Naive thymus-derived CD4-positive, alpha-beta T cell (primary cell): ENCODE measurements at regions not wholly inside any gene's neighbourhood (a gene's known extent, or its start where the extent isn't known, plus 50 kb on each side); places are given as distances from the start of the nearest gene placed in this dataset.
"Not testable (repeated sequence)": the region's sequence is repeated elsewhere in the genome, so short reads cannot be mapped to it uniquely, and the experiment has no call there.

ENCODE experiments used
- ATAC-seq: fragments of 150-1000 bp; cut with Tn5 transposase; 2 replicates; pipeline ENCODE4 v1.10.0; 2021; ENCODE audit warnings: mild to moderate bottlenecking, moderate library complexity
- CTCF ChIA-PET: fragments of 350-600 bp; sonication (Branson Sonifier 250); formaldehyde crosslinking; loops from one replicate; lab custom pipeline; 2021; ENCODE audit warnings: antibody characterized with exemption; lab: Charles Lee
- POLR2A ChIA-PET: fragments of 350-600 bp; sonication (Branson Sonifier 250); formaldehyde crosslinking; loops from one replicate; lab custom pipeline; 2021; ENCODE audit warnings: antibody characterized with exemption, inconsistent platforms; lab: Charles Lee
- DNase-seq, 9 donors: peaks; one replicate each; pipeline versions ENCODE4 v3.0.0 to v3.0.0-alpha.2; 2020 to 2022; ENCODE audit warnings: mixed read lengths in 1 of 9
- H3K27ac ChIP-seq: one replicate; pipeline ENCODE4 v1.7.0; 2013; ENCODE audit warnings: mild to moderate bottlenecking, low read depth, low read length, moderate library complexity
- H3K27me3 ChIP-seq, 2 donors: one replicate each; pipeline ENCODE4 v1.7.0; 2013; ENCODE audit warnings: low read length in 2 of 2, mild to moderate bottlenecking in 2 of 2, moderate library complexity in 2 of 2; ENCODE audit not compliant: control insufficient read depth in 2 of 2, insufficient read depth in 2 of 2
- H3K36me3 ChIP-seq, 3 experiments: 1 replicate in 2 of 3; 2 replicates in 1 of 3; pipeline ENCODE4 v1.7.0; 2013; ENCODE audit warnings: low read length in 3 of 3, mild to moderate bottlenecking in 3 of 3, moderate library complexity in 1 of 3; ENCODE audit not compliant: insufficient read depth in 3 of 3, control insufficient read depth in 2 of 3
- H3K4me1 ChIP-seq, 2 donors: one replicate each; pipeline ENCODE4 v1.7.0; 2013; ENCODE audit warnings: low read length in 2 of 2, mild to moderate bottlenecking in 2 of 2, moderate library complexity in 1 of 2; ENCODE audit not compliant: control insufficient read depth in 2 of 2, insufficient read depth in 2 of 2
- H3K4me3 ChIP-seq: 2 replicates; pipeline ENCODE4 v1.7.0; 2013; ENCODE audit warnings: mild to moderate bottlenecking, low read length
- H3K9me3 ChIP-seq, 3 experiments: 1 replicate in 2 of 3; 2 replicates in 1 of 3; pipeline ENCODE4 v1.7.0; 2013; ENCODE audit warnings: low read length in 3 of 3; ENCODE audit not compliant: control insufficient read depth in 2 of 3
- H3K27ac Mint-ChIP-seq, 9 donors: one replicate each; pipeline ENCODE4 v1.8.0; 2020 to 2022; ENCODE audit warnings: mixed read lengths in 9 of 9, mild to moderate bottlenecking in 8 of 9, moderate library complexity in 5 of 9, inconsistent platforms in 2 of 9
- H3K27me3 Mint-ChIP-seq, 5 donors: one replicate each; pipeline ENCODE4 v1.8.0; 2021 to 2022; ENCODE audit warnings: mixed read lengths in 5 of 5, mild to moderate bottlenecking in 1 of 5
- H3K36me3 Mint-ChIP-seq, 5 donors: one replicate each; pipeline ENCODE4 v1.8.0; 2020 to 2022; ENCODE audit warnings: mixed read lengths in 5 of 5, mild to moderate bottlenecking in 3 of 5, inconsistent platforms in 1 of 5
- H3K4me1 Mint-ChIP-seq, 7 donors: one replicate each; pipeline ENCODE4 v1.8.0; 2020 to 2022; ENCODE audit warnings: mixed read lengths in 7 of 7, mild to moderate bottlenecking in 3 of 7, inconsistent platforms in 1 of 7
- H3K4me3 Mint-ChIP-seq, 10 donors: one replicate each; pipeline ENCODE4 v1.8.0; 2020 to 2022; ENCODE audit warnings: mild to moderate bottlenecking in 10 of 10, mixed read lengths in 10 of 10, moderate library complexity in 6 of 10, inconsistent platforms in 2 of 10
- H3K9me3 Mint-ChIP-seq, 11 donors: one replicate each; pipeline ENCODE4 v1.8.0; 2020 to 2022; ENCODE audit warnings: mixed read lengths in 11 of 11, mild to moderate bottlenecking in 4 of 11, inconsistent platforms in 1 of 11, moderate library complexity in 1 of 11
- intact Hi-C, 2 donors: fragments of 100-400 bp; cut with micrococcal nuclease; formaldehyde crosslinking; loops; one replicate each; pipeline ENCODE4 v1.15.1; 2023

DNA sequence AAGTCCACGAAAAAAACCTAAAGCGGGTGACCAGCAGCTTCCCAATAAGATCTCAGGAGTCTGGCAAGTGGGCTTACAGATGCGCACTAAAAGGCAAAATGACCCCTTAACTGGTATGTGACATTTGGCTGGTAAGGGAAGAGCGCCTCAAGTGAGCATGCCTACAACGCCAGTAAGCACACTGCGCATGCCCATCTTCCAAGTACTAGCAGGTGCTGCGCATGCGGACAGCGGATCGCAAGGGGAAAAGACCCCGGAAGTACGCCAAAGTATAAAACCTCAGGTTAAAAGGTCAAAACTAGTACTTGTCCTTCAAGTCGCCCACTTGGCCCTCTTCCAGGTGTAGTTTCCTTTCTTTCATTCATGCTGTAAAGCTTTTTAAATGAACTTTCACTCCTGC is 518.5 kb upstream of the MDGA2 start:
- ATAC-seq (no peak), DNase-seq (no peak)
- no peaks in the 10 kb centered on the region for H3K9me3 ChIP-seq
- intact Hi-C loops = no loop called here
- no peaks in the 10 kb centered on the region for H3K27me3 ChIP-seq
- H3K4me3 ChIP-seq = no peak overlapping the region
- no peak overlapping the region for H3K4me3 Mint-ChIP-seq
- CTCF ChIA-PET = interaction anchor here (1.1 kb wide), 1 partner anchor 11 kb away, joined by 3 read pairs; no protein-coding TSS in a partner anchor
- no peaks in the 10 kb centered on the region for H3K4me1 Mint-ChIP-seq
- no peak overlapping the region for H3K27ac Mint-ChIP-seq
- H3K27ac ChIP-seq = no peak overlapping the region
- H3K36me3 ChIP-seq = no peaks in the 10 kb centered on the region
- POLR2A ChIA-PET = no interaction called here
- no peaks in the 10 kb centered on the region for H3K4me1 ChIP-seq
- no peaks in the 10 kb centered on the region for H3K27me3 Mint-ChIP-seq
- no peaks in the 10 kb centered on the region for H3K36me3 Mint-ChIP-seq
- peaks cover 0 to 4% (median 0%) of the 10 kb centered on the region in 11 donors for H3K9me3 Mint-ChIP-seq

DNA sequence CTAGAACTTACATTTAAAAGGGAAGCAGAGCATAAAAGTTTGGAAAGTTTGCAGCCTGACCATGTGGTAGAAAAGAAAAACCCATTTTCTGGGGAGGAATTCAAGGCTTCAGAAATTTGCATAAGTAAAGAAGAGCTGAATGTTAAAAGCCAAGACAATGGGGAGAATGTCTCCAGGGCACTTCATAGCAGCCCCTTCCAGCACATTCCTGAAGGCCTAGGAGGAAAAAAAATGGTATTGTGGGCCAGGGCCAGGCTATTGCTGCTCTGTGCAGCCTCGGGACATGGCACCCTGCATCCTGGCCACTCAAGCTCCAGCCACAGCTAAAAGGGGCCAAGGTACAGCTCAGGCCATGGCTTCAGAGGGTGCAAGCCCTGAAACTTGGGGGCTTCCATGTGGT is 474.2 kb upstream of the MDGA2 start:
- DNase-seq, H3K9me3 ChIP-seq, POLR2A ChIA-PET, H3K4me3 ChIP-seq, H3K36me3 Mint-ChIP-seq, ATAC-seq, H3K27ac Mint-ChIP-seq, H3K27me3 Mint-ChIP-seq, H3K27me3 ChIP-seq, CTCF ChIA-PET, H3K36me3 ChIP-seq, intact Hi-C loops, H3K4me1 Mint-ChIP-seq, H3K4me3 Mint-ChIP-seq, H3K4me1 ChIP-seq, H3K27ac ChIP-seq: not testable (repeated sequence)
- H3K9me3 Mint-ChIP-seq = peaks cover 0 to 18% (median 7%) of the 10 kb centered on the region in 11 donors

DNA sequence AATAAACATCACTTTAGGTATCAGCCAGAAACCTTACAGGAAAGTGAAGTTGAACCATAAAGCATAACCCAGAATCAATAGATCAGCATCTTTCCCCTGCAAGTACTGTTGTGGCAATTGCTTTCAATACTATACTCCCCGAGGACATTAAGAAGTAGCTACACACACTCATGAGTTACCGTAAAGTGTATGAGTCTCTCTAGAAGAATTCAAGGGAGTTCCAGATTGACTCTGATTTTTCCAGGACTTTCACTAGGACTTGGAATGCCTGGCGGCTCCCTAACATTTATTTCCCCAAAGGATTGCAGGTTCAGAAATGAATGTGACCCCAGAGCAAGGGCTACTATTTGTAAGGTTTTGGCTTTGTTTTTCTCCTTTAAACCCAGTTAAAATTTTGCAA is 465.4 kb upstream of the MDGA2 start:
- Histone ChIP-seq H3K27me3 (no peaks in the 10 kb centered on the region), H3K9me3 (peaks cover 0 to 2% (median 0%) of the 10 kb centered on the region in 3 experiments), H3K4me3 (no peak overlapping the region), H3K4me1 (no peaks in the 10 kb centered on the region), H3K36me3 (no peaks in the 10 kb centered on the region), H3K27ac (no peak overlapping the region)
- Mint-ChIP-seq H3K27me3 (no peaks in the 10 kb centered on the region), H3K27ac (no peak overlapping the region), H3K36me3 (no peaks in the 10 kb centered on the region), H3K9me3 (peaks cover 0 to 10% (median 0%) of the 10 kb centered on the region in 11 donors), H3K4me1 (no peaks in the 10 kb centered on the region), H3K4me3 (no peak overlapping the region)
- DNase-seq (no peak), ATAC-seq (no peak)
- POLR2A ChIA-PET = no interaction called here
- intact Hi-C loops = no loop called here
- CTCF ChIA-PET = no interaction called here

DNA sequence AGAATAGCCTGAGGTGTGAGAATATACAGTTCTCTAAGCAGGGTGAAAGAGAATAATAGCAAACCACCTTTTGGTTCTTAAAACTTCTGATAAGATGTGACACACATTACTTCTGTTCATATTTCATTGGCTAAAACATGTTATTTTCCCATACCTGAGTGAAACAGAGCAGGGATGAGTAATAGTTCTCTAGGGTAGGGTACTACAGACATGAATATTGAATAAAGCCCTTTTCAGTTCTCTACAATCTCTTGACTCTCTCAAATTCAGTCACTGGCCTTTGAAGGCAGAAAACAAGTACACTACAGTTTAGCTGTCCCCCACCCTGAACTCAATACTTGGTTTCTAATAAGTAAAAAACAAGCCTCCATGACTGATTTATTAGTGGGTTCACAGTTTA is 454.1 kb upstream of the MDGA2 start:
- Mint-ChIP-seq H3K4me1 (no peaks in the 10 kb centered on the region), H3K27me3 (no peaks in the 10 kb centered on the region), H3K4me3 (no peak overlapping the region), H3K27ac (no peak overlapping the region), H3K36me3 (no peaks in the 10 kb centered on the region), H3K9me3 (peaks cover 0 to 7% (median 0%) of the 10 kb centered on the region in 11 donors)
- Histone ChIP-seq H3K9me3 (no peaks in the 10 kb centered on the region), H3K27me3 (no peaks in the 10 kb centered on the region), H3K4me1 (no peaks in the 10 kb centered on the region), H3K27ac (no peak overlapping the region), H3K36me3 (no peaks in the 10 kb centered on the region), H3K4me3 (no peak overlapping the region)
- POLR2A ChIA-PET = no interaction called here
- CTCF ChIA-PET = no interaction called here
- intact Hi-C loops = no loop called here
- ATAC-seq (no peak), DNase-seq (no peak)

DNA sequence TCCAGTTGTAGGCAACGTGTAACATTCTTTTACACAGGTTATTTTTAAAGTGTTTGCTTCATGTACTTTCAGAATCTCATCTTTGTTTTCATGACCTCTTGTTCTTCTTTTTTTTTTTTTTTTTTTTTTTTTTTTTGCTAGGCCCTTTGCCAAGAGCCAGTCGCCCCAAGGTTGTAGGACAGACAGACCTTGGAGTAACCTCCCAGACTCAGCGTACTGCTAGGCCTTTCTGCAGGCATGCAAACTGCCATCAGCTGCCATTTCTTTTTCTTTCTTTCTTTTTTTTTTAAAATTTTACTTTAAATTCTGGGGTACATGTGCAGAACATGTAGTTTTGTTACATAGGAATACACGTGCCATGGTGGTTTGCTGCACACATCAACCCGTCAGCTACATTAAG is 452.3 kb upstream of the MDGA2 start:
- DNase-seq (no peak), ATAC-seq (no peak)
- H3K27ac Mint-ChIP-seq = no peak overlapping the region
- Histone ChIP-seq H3K27ac (no peak overlapping the region), H3K9me3 (no peaks in the 10 kb centered on the region), H3K4me1 (no peaks in the 10 kb centered on the region), H3K36me3 (no peaks in the 10 kb centered on the region), H3K27me3 (no peaks in the 10 kb centered on the region), H3K4me3 (no peak overlapping the region)
- intact Hi-C loops = no loop called here
- POLR2A ChIA-PET = no interaction called here
- H3K4me1 Mint-ChIP-seq = no peaks in the 10 kb centered on the region
- no peaks in the 10 kb centered on the region for H3K27me3 Mint-ChIP-seq
- H3K36me3 Mint-ChIP-seq = no peaks in the 10 kb centered on the region
- H3K9me3 Mint-ChIP-seq = peaks cover 0 to 4% (median 0%) of the 10 kb centered on the region in 11 donors
- H3K4me3 Mint-ChIP-seq = no peak overlapping the region
- CTCF ChIA-PET = interaction anchor here (0.5 kb wide), 1 partner anchor 91 kb away, joined by 3 read pairs; no protein-coding TSS in a partner anchor

DNA sequence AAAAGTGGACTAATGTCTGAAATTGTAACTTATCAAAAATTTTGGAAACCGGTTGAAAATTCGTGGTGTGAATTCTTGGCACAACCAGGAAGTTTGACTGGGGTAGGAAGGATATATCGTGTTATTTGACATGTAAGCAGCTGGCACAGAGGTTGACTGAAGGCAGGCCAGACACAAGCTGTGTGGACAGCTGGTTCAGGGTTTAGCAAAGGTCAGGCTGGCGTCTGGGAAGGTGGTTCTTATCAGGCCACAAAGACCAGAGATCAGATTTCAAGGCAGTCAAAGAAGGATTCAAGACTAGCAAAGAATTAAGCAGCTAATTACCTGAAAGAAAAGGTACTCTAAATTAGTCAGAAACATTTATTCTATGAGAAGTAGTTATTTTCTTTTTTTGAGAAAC is 450.2 kb upstream of the MDGA2 start:
- CTCF ChIA-PET = no interaction called here
- Histone ChIP-seq H3K36me3 (no peaks in the 10 kb centered on the region), H3K27me3 (no peaks in the 10 kb centered on the region), H3K27ac (no peak overlapping the region), H3K4me3 (no peak overlapping the region), H3K9me3 (no peaks in the 10 kb centered on the region), H3K4me1 (no peaks in the 10 kb centered on the region)
- intact Hi-C loops = no loop called here
- Mint-ChIP-seq H3K27me3 (no peaks in the 10 kb centered on the region), H3K36me3 (no peaks in the 10 kb centered on the region), H3K9me3 (peaks cover 0 to 3% (median 0%) of the 10 kb centered on the region in 11 donors), H3K27ac (no peak overlapping the region), H3K4me3 (no peak overlapping the region), H3K4me1 (no peaks in the 10 kb centered on the region)
- POLR2A ChIA-PET = no interaction called here
- ATAC-seq = no peak
- DNase-seq = no peak

DNA sequence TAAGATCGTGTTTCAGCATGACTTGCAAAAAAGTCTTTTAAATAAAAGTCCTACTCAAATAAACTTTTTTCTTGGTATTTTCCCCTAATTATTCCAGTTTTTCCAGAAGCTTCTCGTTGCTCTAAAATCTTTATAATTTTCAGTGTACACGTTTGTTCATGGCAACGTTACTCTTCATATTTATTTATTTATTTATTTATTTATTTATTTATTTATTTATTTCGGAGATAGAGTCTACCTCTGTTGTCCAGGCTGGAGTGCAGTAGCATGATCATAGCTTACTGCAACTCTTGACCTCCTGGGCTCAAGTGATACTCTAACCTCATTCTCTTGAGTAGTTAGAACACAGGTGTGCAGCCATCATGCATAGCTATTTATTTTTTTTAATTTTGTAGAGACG is 438.3 kb upstream of the MDGA2 start:
- ChIA-PET CTCF (no interaction called here), POLR2A (no interaction called here)
- intact Hi-C loops = no loop called here
- H3K4me3 ChIP-seq = no peak overlapping the region
- H3K27me3 Mint-ChIP-seq = no peaks in the 10 kb centered on the region
- no peak overlapping the region for H3K27ac ChIP-seq
- ATAC-seq (no peak), DNase-seq (no peak)
- H3K36me3 Mint-ChIP-seq = no peaks in the 10 kb centered on the region
- no peaks in the 10 kb centered on the region for H3K9me3 ChIP-seq
- H3K4me1 ChIP-seq = no peaks in the 10 kb centered on the region
- H3K9me3 Mint-ChIP-seq = peaks cover 0 to 10% (median 4%) of the 10 kb centered on the region in 11 donors
- no peaks in the 10 kb centered on the region for H3K4me1 Mint-ChIP-seq
- no peak overlapping the region for H3K4me3 Mint-ChIP-seq
- H3K27ac Mint-ChIP-seq = no peak overlapping the region
- no peaks in the 10 kb centered on the region for H3K36me3 ChIP-seq
- H3K27me3 ChIP-seq = no peaks in the 10 kb centered on the region
